Activated CD4-positive, alpha-beta T cell treated with anti-CD3 and anti-CD28 coated beads for 1 hour (primary cell): ENCODE measurements at regions not wholly inside any gene's neighbourhood (a gene's known extent, or its start where the extent isn't known, plus 50 kb on each side); places are given as distances from the start of the nearest gene placed in this dataset.

Experiments
- DNase-seq: peaks from one replicate; pipeline ENCODE4 v3.0.0-alpha.2; 2020

- DNase-seq = no peak
Observed at GRCh38 chr18:41206341-41206830, 748.6 kb upstream of the PIK3C3 start.

DNA sequence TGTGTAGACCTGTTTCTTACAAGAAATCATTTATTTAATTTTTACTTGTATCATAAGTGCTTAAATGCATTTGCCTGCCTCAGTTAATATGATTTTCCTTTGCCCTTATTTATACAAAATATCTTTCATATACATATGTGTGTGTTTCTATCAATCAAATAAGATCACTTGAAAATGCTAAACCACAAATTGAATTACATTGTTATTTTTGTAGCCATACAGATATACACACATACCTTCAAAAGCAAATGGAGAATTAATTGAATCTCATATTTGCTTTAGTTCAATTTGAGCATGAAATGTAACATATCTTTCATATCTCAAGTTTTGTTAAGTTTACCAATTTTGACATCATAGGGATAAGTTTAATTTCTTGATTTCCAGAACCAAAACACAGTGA lies 755.8 kb upstream of the PIK3C3 start:
- DNase-seq = no peak

DNA sequence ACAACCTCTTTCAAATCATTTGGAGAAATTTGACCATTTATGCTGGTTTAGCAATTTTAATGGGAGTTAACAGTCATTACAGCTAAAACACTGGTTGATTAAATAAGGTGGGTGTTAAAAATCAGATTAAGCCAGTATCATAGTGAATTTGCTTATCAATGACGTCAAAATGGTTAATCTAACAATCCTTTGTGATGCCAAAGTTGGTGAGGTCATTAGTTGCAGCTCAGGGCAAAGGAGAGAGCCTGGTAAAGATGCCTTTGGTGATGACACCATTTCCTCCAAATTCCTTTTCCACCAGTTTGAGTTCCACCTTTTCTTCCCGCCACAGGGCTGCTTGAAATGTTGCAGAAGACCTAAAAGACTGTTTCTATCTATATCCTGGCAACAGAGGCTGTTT lies 757.1 kb upstream of the PIK3C3 start:
- DNase-seq = no peak

DNA sequence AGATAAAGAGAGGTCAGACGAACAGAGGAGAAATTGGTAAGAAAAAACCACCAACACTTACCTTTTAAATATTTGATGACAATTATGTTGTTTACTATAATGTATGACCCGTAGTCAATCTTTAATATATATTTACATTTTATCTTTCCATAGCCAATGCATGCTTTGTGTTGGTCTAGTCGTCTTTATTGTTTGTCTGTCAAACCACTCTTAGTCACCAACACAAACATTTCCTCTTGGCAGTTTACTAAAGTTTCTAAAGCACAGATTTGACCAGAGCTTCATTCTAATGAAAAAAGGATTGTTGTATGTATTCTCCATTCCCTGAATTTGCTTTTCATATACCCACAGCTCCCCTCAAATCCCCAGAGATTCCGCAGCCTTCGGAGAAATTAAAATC lies 784.7 kb upstream of the PIK3C3 start:
- no peak for DNase-seq

GRCh38 chr18:41165625-41166024 lies 789.4 kb upstream of the PIK3C3 start:
- DNase-seq = no peak

DNA sequence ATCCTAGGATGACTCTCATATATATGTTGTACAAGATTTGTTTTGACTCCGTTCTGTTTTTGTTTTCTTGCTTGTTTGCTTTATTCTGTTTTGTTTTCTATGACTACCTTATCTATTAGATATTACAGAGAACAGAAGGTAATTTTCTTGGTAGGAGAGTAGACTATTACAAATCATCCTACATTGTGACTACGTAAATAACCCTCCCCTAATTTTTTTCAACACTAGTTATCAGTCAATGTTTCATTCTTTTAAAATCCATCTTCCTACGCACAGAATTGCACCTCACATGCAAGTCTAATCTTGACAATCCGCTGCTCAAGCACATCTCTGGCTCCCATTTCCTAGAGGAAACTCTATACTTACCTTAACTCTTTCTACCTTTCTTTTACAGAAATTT lies 792.3 kb upstream of the PIK3C3 start:
- no peak for DNase-seq

GRCh38 chr18:41162191-41162590 lies 792.8 kb upstream of the PIK3C3 start:
- DNase-seq = no peak

- no peak for DNase-seq
Observed at GRCh38 chr18:41155910-41156851, 798.9 kb upstream of the PIK3C3 start.

DNA sequence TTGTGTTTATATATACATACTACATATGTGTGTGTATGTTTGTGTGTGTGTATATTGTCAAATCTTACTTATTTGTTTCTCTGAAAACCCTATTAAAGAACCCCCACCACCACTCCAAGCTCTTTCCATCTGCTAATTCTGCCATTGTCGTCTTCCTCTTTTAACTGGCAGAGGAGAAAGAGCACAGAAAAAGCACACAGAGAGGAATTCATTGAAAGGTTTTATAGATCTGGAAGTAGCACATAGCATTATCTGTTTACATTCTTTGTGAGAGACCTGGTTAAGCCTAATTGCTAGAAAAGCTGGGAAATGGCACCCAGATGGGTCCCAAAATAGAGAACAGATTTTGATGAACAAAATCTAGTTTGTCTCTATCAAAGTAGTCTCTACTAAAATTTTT lies 800.0 kb upstream of the PIK3C3 start:
- no peak for DNase-seq

- no peak for DNase-seq
Observed at GRCh38 chr18:41153871-41154270, 801.2 kb upstream of the PIK3C3 start.

- no peak for DNase-seq
Observed at GRCh38 chr18:41150316-41150715, 804.7 kb upstream of the PIK3C3 start.

- DNase-seq = no peak
Observed at GRCh38 chr18:41146301-41146700, 808.7 kb upstream of the PIK3C3 start.

- DNase-seq = no peak
Observed at GRCh38 chr18:41145516-41145915, 809.5 kb upstream of the PIK3C3 start.

DNA sequence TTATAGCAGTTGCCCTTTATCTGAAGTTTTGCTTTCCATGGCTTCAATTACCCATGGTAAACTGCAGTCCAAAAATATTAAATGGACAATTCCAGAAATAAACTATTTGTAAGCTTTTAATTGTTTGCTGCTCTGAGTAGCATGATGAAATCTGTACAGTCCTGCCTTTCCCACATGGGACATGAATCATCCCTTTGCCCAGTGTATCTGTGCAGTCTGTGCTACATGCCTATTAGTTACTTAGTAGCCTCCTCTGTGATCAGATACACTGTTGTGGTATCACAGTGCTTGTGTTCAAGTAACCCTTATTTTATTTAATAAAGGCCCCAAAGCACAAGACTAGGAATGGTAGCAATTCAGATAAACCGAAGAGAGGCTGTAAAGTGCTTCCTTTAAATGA lies 810.6 kb upstream of the PIK3C3 start:
- no peak for DNase-seq

GRCh38 chr18:41140506-41140905 lies 814.5 kb upstream of the PIK3C3 start:
- DNase-seq = no peak

DNA sequence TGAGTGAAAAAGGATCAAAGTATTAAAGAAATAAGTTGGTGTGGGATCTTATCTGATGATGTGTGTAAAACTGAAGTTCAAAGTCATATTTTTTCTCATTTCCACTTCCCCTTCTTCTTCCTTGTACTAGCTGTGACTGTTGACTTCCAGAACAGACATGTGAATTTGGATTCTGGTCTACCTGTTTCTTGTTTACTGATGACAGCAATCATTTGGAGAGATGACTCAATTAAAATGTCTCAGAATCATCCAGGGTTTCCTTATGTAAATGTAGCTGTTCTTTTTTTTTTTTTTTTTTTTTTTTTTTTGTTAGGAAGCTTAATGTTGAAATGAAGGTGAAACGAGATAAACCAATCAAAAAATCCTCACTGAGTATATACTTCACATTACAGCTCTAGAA lies 819.9 kb upstream of the PIK3C3 start:
- no peak for DNase-seq

- DNase-seq = no peak
Observed at GRCh38 chr18:41134426-41134825, 820.6 kb upstream of the PIK3C3 start.

DNA sequence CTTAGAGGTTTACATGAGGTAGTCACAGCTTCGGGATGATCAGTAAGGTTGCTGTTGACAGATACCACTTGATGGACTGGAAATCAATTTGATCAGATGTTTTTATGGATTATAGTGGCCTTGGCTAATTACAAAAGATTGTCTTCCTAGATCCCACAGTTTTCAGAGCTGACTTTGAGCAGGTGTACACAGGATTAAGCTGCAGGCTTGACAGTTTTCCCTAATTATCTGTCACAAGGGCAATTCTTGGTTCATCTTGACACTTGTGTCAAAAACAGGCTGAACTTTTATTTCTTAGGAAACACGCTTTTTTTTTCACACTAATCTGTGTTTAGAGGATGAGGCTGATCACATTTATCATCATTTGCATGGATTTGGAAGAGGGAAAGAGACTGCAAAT lies 824.0 kb upstream of the PIK3C3 start:
- no peak for DNase-seq

DNA sequence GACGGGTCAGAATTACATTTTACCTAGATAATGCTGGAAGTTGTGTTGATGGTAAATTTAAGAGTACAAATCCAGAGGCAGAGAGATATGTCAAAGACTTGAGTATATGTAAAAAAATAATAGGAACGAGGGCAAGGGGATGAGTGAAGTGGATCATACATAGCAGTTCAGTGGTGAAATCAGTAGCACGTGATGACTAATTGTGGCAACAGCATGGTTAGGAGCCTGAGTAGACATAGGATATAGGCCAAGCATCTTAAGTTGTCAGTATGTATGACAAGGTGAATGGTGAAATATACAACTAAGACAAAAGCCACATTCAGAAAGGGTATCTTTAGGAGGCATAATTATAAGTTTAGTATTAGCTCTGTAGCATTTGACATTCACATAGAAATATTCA lies 826.5 kb upstream of the PIK3C3 start:
- DNase-seq = no peak

DNA sequence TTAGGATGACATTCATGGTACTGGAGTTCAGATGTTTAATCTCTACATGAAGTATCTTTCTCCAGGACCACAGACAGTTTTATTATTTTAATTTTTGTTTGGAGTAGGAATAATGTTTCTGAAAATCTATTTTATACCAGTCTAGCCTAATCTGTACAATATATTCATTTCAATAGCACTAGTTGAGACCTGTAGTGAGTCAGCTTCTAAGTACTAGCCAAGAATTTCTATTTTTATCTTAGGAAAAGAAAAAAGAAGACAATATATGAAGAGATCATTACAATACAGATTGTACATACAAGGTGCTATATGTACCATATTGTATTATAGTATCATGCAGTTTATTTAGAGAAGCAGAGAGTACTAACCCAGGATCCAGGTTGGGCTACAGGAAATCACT lies 826.9 kb upstream of the PIK3C3 start:
- no peak for DNase-seq

GRCh38 chr18:41126541-41127235 lies 828.3 kb upstream of the PIK3C3 start:
- DNase-seq = no peak

- DNase-seq = no peak
Observed at GRCh38 chr18:41121116-41121826, 833.8 kb upstream of the PIK3C3 start.

DNA sequence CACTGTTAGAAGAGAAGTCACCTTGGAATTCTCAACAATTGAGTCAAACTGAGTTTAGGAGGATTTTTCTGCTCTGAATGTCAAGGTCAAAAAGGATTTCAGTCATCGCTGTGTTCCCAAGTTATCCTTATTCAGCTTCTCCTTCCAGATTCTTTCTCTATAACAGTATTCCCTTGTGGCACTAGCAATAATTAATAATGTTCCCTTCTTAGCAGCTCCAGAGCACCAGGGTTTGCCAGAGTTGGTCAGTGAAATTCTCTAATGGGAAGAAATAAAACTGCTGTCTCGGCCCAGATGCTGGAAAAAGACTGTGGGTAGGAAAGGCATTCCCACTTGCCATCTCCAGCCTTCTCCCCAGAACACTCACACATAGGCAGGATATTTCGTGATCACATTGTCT lies 836.0 kb upstream of the PIK3C3 start:
- no peak for DNase-seq
